H9 (cell line): ENCODE measurements at regions not wholly inside any gene's neighbourhood (a gene's known extent, or its start where the extent isn't known, plus 50 kb on each side); places are given as distances from the start of the nearest gene placed in this dataset.

ENCODE experiments used
- DNase-seq: peaks from one replicate; pipeline ENCODE4 v3.0.0-alpha.2; 2017
- H2AFZ ChIP-seq: one replicate; pipeline ENCODE4 v1.6.1; 2013; ENCODE audit warnings: mild to moderate bottlenecking, low read length, control low read depth, moderate library complexity
- H2AK5ac ChIP-seq: 2 replicates; pipeline ENCODE4 v1.6.1; 2013; ENCODE audit warnings: low read length, control low read depth, mixed read lengths; ENCODE audit not compliant: insufficient read length
- H2BK120ac ChIP-seq: one replicate; pipeline ENCODE4 v1.6.1; 2013; ENCODE audit warnings: low read depth, mild to moderate bottlenecking, low read length, control low read depth, inconsistent platforms; ENCODE audit not compliant: poor library complexity, severe bottlenecking
- H2BK12ac ChIP-seq: 2 replicates; pipeline ENCODE4 v1.6.1; 2013; ENCODE audit warnings: low read length, control low read depth, mixed read lengths, low read depth; ENCODE audit not compliant: insufficient read length
- H2BK15ac ChIP-seq: 2 replicates; pipeline ENCODE4 v1.6.1; 2013; ENCODE audit warnings: low read depth, low read length, control low read depth
- H2BK20ac ChIP-seq: one replicate; pipeline ENCODE4 v1.6.1; 2013; ENCODE audit warnings: low read depth, mild to moderate bottlenecking, low read length, control low read depth, inconsistent platforms; ENCODE audit not compliant: poor library complexity, severe bottlenecking
- H2BK5ac ChIP-seq: 2 replicates; pipeline ENCODE4 v1.6.1; 2013; ENCODE audit warnings: low read length, control low read depth, mixed read lengths; ENCODE audit not compliant: insufficient read length
- H3K14ac ChIP-seq: 2 replicates; pipeline ENCODE4 v1.6.1; 2013; ENCODE audit warnings: low read length, control low read depth; ENCODE audit not compliant: insufficient read depth
- H3K18ac ChIP-seq: 2 replicates; pipeline ENCODE4 v1.6.1; 2013; ENCODE audit warnings: low read depth, mild to moderate bottlenecking, mixed read lengths, low read length, control low read depth; ENCODE audit not compliant: insufficient read length
- H3K23ac ChIP-seq: 2 replicates; pipeline ENCODE4 v1.6.1; 2013; ENCODE audit warnings: low read length, control low read depth, mixed read lengths, low read depth; ENCODE audit not compliant: insufficient read length
- H3K23me2 ChIP-seq: 2 replicates; pipeline ENCODE4 v1.6.1; 2013; ENCODE audit warnings: low read depth, mild to moderate bottlenecking, mixed read lengths, low read length, control low read depth; ENCODE audit not compliant: insufficient read length, poor library complexity, severe bottlenecking
- H3K27ac ChIP-seq: 2 replicates; pipeline ENCODE4 v1.5.1; 2013; ENCODE audit warnings: low read length, control low read depth, mixed read lengths, low read depth; ENCODE audit not compliant: insufficient read length
- H3K27me3 ChIP-seq: 2 replicates; pipeline ENCODE4 v1.6.1; 2013; ENCODE audit warnings: low read length, control low read depth, inconsistent platforms; ENCODE audit not compliant: insufficient read depth
- H3K4ac ChIP-seq: 2 replicates; pipeline ENCODE4 v1.6.1; 2013; ENCODE audit warnings: low read depth, mild to moderate bottlenecking, control low read depth, inconsistent platforms, low read length, moderate library complexity
- H3K4me1 ChIP-seq: 2 replicates; pipeline ENCODE4 v1.6.1; 2013; ENCODE audit warnings: low read length, control low read depth, inconsistent platforms; ENCODE audit not compliant: insufficient read depth
- H3K4me2 ChIP-seq: 2 replicates; pipeline ENCODE4 v1.6.1; 2013; ENCODE audit warnings: low read length, control low read depth, mixed read lengths; ENCODE audit not compliant: insufficient read length, insufficient read depth
- H3K56ac ChIP-seq: 2 replicates; pipeline ENCODE4 v1.6.1; 2013; ENCODE audit warnings: low read depth, mild to moderate bottlenecking, mixed read lengths, low read length, control low read depth; ENCODE audit not compliant: insufficient read length
- H3K79me1 ChIP-seq: 2 replicates; pipeline ENCODE4 v1.6.1; 2013; ENCODE audit warnings: low read depth, mild to moderate bottlenecking, moderate library complexity, low read length, control low read depth, inconsistent platforms; ENCODE audit not compliant: insufficient read depth, poor library complexity, severe bottlenecking
- H3K79me2 ChIP-seq: 2 replicates; pipeline ENCODE4 v1.6.1; 2013; ENCODE audit warnings: low read length, control low read depth, inconsistent platforms; ENCODE audit not compliant: insufficient read depth
- H3K9ac ChIP-seq: 2 replicates; pipeline ENCODE4 v1.6.1; 2013; ENCODE audit warnings: low read length, control low read depth, mixed read lengths; ENCODE audit not compliant: insufficient read length; ENCODE audit errors: extremely low read depth
- H3K9me3 ChIP-seq: one replicate; pipeline ENCODE4 v1.6.1; 2013; ENCODE audit warnings: low read depth, low read length, inconsistent platforms; ENCODE audit not compliant: control insufficient read depth
- H3T11ph ChIP-seq: one replicate; pipeline ENCODE4 v1.6.1; 2013; ENCODE audit warnings: mild to moderate bottlenecking, low read length, control low read depth, inconsistent platforms
- H4K20me1 ChIP-seq: one replicate; pipeline ENCODE4 v1.6.1; 2013; ENCODE audit not compliant: control insufficient read depth, insufficient read length, insufficient read depth
- H4K5ac ChIP-seq: 2 replicates; pipeline ENCODE4 v1.6.1; 2013; ENCODE audit warnings: low read depth, mild to moderate bottlenecking, mixed read lengths, low read length, control low read depth; ENCODE audit not compliant: insufficient read length
- H4K8ac ChIP-seq: replicated peaks from 2 replicates; pipeline ENCODE4 v1.6.1; 2013; ENCODE audit warnings: low read length, control low read depth, mixed read lengths, low read depth; ENCODE audit not compliant: insufficient read length
- H4K91ac ChIP-seq: 2 replicates; pipeline ENCODE4 v1.6.1; 2013; ENCODE audit warnings: low read depth, mild to moderate bottlenecking, moderate library complexity, mixed read lengths, low read length, control low read depth; ENCODE audit not compliant: insufficient read length
- H3K27ac Mint-ChIP-seq, 3 experiments: 2 replicates in 2 of 3; 3 replicates in 1 of 3; pipeline ENCODE4 v1.8.0; 2020 to 2021; ENCODE audit warnings: mixed read lengths in 3 of 3, mild to moderate bottlenecking in 1 of 3, moderate library complexity in 1 of 3
- H3K27me3 Mint-ChIP-seq: 2 replicates; pipeline ENCODE4 v1.8.0; 2021; ENCODE audit warnings: low read depth, mild to moderate bottlenecking, moderate library complexity, mixed read lengths
- H3K36me3 Mint-ChIP-seq, 3 experiments: 2 replicates in 2 of 3; 3 replicates in 1 of 3; pipeline ENCODE4 v1.8.0; 2020 to 2021; ENCODE audit warnings: low read depth in 3 of 3, mixed read lengths in 3 of 3; ENCODE audit not compliant: insufficient read depth in 1 of 3
- H3K4me1 Mint-ChIP-seq, 2 experiments: 2 replicates each; pipeline ENCODE4 v1.8.0; 2020; ENCODE audit warnings: mixed read lengths in 2 of 2
- H3K4me3 Mint-ChIP-seq, 2 experiments: 2 replicates in 1 of 2; 3 replicates in 1 of 2; pipeline ENCODE4 v1.8.0; 2020 to 2021; ENCODE audit warnings: mild to moderate bottlenecking in 2 of 2, mixed read lengths in 2 of 2, moderate library complexity in 1 of 2
- H3K9me3 Mint-ChIP-seq, 2 experiments: 2 replicates in 1 of 2; 3 replicates in 1 of 2; pipeline ENCODE4 v1.8.0; 2020; ENCODE audit warnings: mild to moderate bottlenecking in 2 of 2, mixed read lengths in 2 of 2, moderate library complexity in 1 of 2
- CTCF ChIP-seq: fragments of 200-600 bp; sonication (generic); conservative IDR thresholded peaks from 3 replicates; pipeline ENCODE4 v1.8.0; 2021; ENCODE audit warnings: antibody characterized with exemption, mild to moderate bottlenecking
- WGBS: extraction: QIAGEN DNeasy Blood & Tissue Kit; methylation state at CpG from one replicate; pipeline ENCODE4 v1.1.7; 2013; ENCODE audit warnings: missing lambda C conversion rate, low lambda C conversion rate, mixed read lengths; ENCODE audit not compliant: insufficient read length; ENCODE audit errors: extremely low coverage; 5-methylcytosine and 5-hydroxymethylcytosine counted together

DNA sequence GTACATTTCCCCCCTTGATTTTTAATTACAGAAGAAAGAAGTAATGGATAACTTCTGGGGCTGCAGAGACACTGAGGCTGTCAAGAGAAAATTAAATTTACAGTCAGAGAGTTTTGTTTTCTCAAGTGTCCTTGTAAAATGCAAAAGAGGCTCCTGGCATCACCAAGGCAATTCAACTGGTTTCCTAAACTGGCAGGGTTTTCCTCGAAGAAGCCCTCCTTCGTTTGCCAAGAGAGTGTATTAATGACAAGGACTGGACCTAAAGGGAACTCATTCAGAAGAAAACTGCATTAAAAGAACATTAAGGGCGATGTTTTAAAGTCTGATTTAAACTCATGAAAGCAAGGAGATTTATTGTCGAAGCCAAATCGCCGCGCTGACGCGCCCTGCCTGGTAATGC is 476.9 kb downstream of the ZSWIM6 start:
- H3K4me3 Mint-ChIP-seq = no peak overlapping the region
- Histone ChIP-seq H4K20me1 (no peaks in the 10 kb centered on the region), H3K23ac (no peak overlapping the region), H3K79me1 (no peaks in the 10 kb centered on the region), H4K5ac (no peak overlapping the region), H3K4ac (no peak overlapping the region), H2AK5ac (no peak overlapping the region), H3K18ac (no peak overlapping the region), H3K14ac (no peak overlapping the region), H3K27ac (no peak overlapping the region), H3K79me2 (no peaks in the 10 kb centered on the region), H3K56ac (no peak overlapping the region), H2BK5ac (no peak overlapping the region), H3K27me3 (no peaks in the 10 kb centered on the region), H4K91ac (no peak overlapping the region), H3K9me3 (no peaks in the 10 kb centered on the region), H2BK15ac (no peak overlapping the region), H2BK20ac (no peak overlapping the region), H2BK120ac (no peak overlapping the region), H4K8ac (no peak overlapping the region), H3K4me1 (no peaks in the 10 kb centered on the region), H2BK12ac (no peak overlapping the region), H2AFZ (no peak overlapping the region), H3K4me2 (no peak overlapping the region), H3K9ac (no peak overlapping the region), H3K23me2 (no peaks in the 10 kb centered on the region), H3T11ph (no peak overlapping the region)
- no peak for TF ChIP-seq CTCF
- no peaks in the 10 kb centered on the region; a peak in 1 of 7 replicates for H3K36me3 Mint-ChIP-seq
- H3K27ac Mint-ChIP-seq = 0 out of 7 replicates have a peak overlapping the region, but pooled peaks of 1 of the 3 experiments have one; percentile 55
- no peaks in the 10 kb centered on the region for H3K9me3 Mint-ChIP-seq
- no peak for DNase-seq
- WGBS = no CpG with 5 or more reads among the region's 9 CpGs
- peaks cover 2% of the 10 kb centered on the region; the same call in 1 of the 2 replicates for H3K27me3 Mint-ChIP-seq
- H3K4me1 Mint-ChIP-seq = no peaks in the 10 kb centered on the region
